GM23338 (cell line): ENCODE measurements at regions not wholly inside any gene's neighbourhood (a gene's known extent, or its start where the extent isn't known, plus 50 kb on each side); places are given as distances from the start of the nearest gene placed in this dataset.

ENCODE experiments used
- ATAC-seq: fragments of 200-7000 bp; cut with Tn5 transposase; 3 replicates; pipeline ENCODE4 v1.9.1; 2020
- DNase-seq: peaks from one replicate; pipeline ENCODE4 v3.0.0-alpha.2; 2015; ENCODE audit warnings: low spot score
- H2AFZ ChIP-seq: fragments of 200-600 bp; sonication (generic); 2 replicates; pipeline ENCODE4 v1.8.0; 2016; ENCODE audit warnings: antibody characterized with exemption, mild to moderate bottlenecking, moderate library complexity
- H3F3A ChIP-seq: fragments of 200-600 bp; sonication (generic); replicated peaks from 2 replicates; pipeline ENCODE4 v1.8.0; 2017; ENCODE audit warnings: antibody characterized with exemption, mixed run types, low read depth
- H3K27ac ChIP-seq: fragments of 200-600 bp; sonication (generic); 2 replicates; pipeline ENCODE4 v1.6.1; 2016; ENCODE audit warnings: low read depth
- H3K27me3 ChIP-seq: fragments of 200-600 bp; sonication (generic); 2 replicates; pipeline ENCODE4 v1.8.0; 2016; ENCODE audit warnings: mild to moderate bottlenecking, mixed run types, moderate library complexity; ENCODE audit not compliant: insufficient read depth
- H3K36me3 ChIP-seq: fragments of 200-600 bp; sonication (generic); 2 replicates; pipeline ENCODE4 v1.8.0; 2016; ENCODE audit warnings: mild to moderate bottlenecking; ENCODE audit not compliant: insufficient read depth
- H3K4me1 ChIP-seq: fragments of 200-600 bp; sonication (generic); 2 replicates; pipeline ENCODE4 v1.8.0; 2016; ENCODE audit warnings: mild to moderate bottlenecking, moderate library complexity; ENCODE audit not compliant: insufficient read depth
- H3K4me2 ChIP-seq: fragments of 200-600 bp; sonication (generic); 2 replicates; pipeline ENCODE4 v1.7.1; 2017; ENCODE audit warnings: mixed run types
- H3K4me3 ChIP-seq: fragments of 200-600 bp; sonication (generic); 2 replicates; pipeline ENCODE4 v1.6.1; 2016; ENCODE audit warnings: mixed run types
- H3K79me2 ChIP-seq: fragments of 200-600 bp; sonication (generic); replicated peaks from 2 replicates; pipeline ENCODE4 v1.8.0; 2017; ENCODE audit warnings: mild to moderate bottlenecking; ENCODE audit not compliant: insufficient read depth
- H3K9me2 ChIP-seq: fragments of 200-600 bp; sonication (generic); 2 replicates; pipeline ENCODE4 v1.8.0; 2017; ENCODE audit not compliant: insufficient read depth
- H4K20me1 ChIP-seq: fragments of 200-600 bp; sonication (generic); replicated peaks from 2 replicates; pipeline ENCODE4 v1.8.0; 2017; ENCODE audit warnings: mild to moderate bottlenecking; ENCODE audit not compliant: insufficient read depth
- H3K27ac Mint-ChIP-seq: 2 replicates; pipeline ENCODE4 v1.8.0; 2020; ENCODE audit warnings: inconsistent platforms, mild to moderate bottlenecking, moderate library complexity, mixed read lengths
- H3K27me3 Mint-ChIP-seq: 3 replicates; pipeline ENCODE4 v1.8.0; 2022; ENCODE audit warnings: low read depth, mild to moderate bottlenecking, moderate library complexity, mixed read lengths, inconsistent platforms; ENCODE audit not compliant: insufficient read depth, poor library complexity
- H3K36me3 Mint-ChIP-seq: 3 replicates; pipeline ENCODE4 v1.8.0; 2021; ENCODE audit warnings: low read depth, mild to moderate bottlenecking, inconsistent platforms, moderate library complexity, mixed read lengths
- H3K4me1 Mint-ChIP-seq: 3 replicates; pipeline ENCODE4 v1.8.0; 2020; ENCODE audit warnings: mild to moderate bottlenecking, inconsistent platforms, mixed read lengths
- H3K4me3 Mint-ChIP-seq: 3 replicates; pipeline ENCODE4 v1.8.0; 2021; ENCODE audit warnings: moderate library complexity, mild to moderate bottlenecking, inconsistent platforms, mixed read lengths
- H3K9me3 Mint-ChIP-seq: 3 replicates; pipeline ENCODE4 v1.8.0; 2020; ENCODE audit warnings: moderate library complexity, mild to moderate bottlenecking, inconsistent platforms, mixed read lengths
- CREB1 ChIP-seq: fragments of 250-450 bp; sonication (Bioruptor Pico); IDR thresholded peaks from 2 replicates; pipeline ENCODE4 v1.5.0; 2020; ENCODE audit warnings: low read depth, mild to moderate bottlenecking, moderate library complexity
- CTCF ChIP-seq, 2 experiments: fragments of 200-600 bp in 1 of 2; sonication (generic) in 1 of 2; conservative IDR thresholded peaks; 2 replicates each; pipeline versions ENCODE4 v1.5.1 to v1.6.1; 2016 to 2017; ENCODE audit warnings: antibody characterized with exemption in 2 of 2, low read depth in 2 of 2, mild to moderate bottlenecking in 2 of 2, moderate library complexity in 1 of 2
- ETS1 ChIP-seq: IDR thresholded peaks from 2 replicates; pipeline ENCODE4 v1.6.1; 2016; ENCODE audit warnings: antibody characterized with exemption
- EZH2 ChIP-seq: fragments of 200-600 bp; sonication (generic); IDR thresholded peaks from one replicate; pipeline ENCODE4 v1.8.0; 2017; ENCODE audit warnings: antibody characterized with exemption, mild to moderate bottlenecking, low read depth; ENCODE audit not compliant: unreplicated experiment
- EZH2phosphoT487 ChIP-seq: fragments of 200-600 bp; sonication (generic); IDR thresholded peaks from one replicate; pipeline ENCODE4 v1.8.1; 2018; ENCODE audit warnings: antibody characterized with exemption; ENCODE audit not compliant: unreplicated experiment
- JUNB ChIP-seq: IDR thresholded peaks from one replicate; pipeline ENCODE4 v1.6.1; 2016; ENCODE audit warnings: antibody characterized with exemption; ENCODE audit not compliant: unreplicated experiment
- NANOG ChIP-seq: IDR thresholded peaks from 2 replicates; pipeline ENCODE4 v1.6.1; 2016; ENCODE audit warnings: antibody characterized with exemption, borderline replicate concordance
- POLR2AphosphoS5 ChIP-seq: IDR thresholded peaks from 2 replicates; pipeline ENCODE4 v1.6.1; 2016; ENCODE audit warnings: antibody characterized with exemption, low read depth
- REST ChIP-seq: IDR thresholded peaks from one replicate; pipeline ENCODE4 v1.6.1; 2018; ENCODE audit warnings: antibody characterized with exemption; ENCODE audit not compliant: unreplicated experiment
- ZNF114 ChIP-seq: fragments of 250-450 bp; sonication (Bioruptor Pico); IDR thresholded peaks from 2 replicates; pipeline ENCODE4 v1.5.0; 2020; ENCODE audit warnings: mild to moderate bottlenecking, moderate library complexity
- ZNF331 ChIP-seq: fragments of 250-450 bp; sonication (Bioruptor Pico); IDR thresholded peaks from 2 replicates; pipeline ENCODE4 v1.5.0; 2020; ENCODE audit warnings: low read depth, mild to moderate bottlenecking, moderate library complexity

GRCh38 chr12:24285448-24285847 lies 336.0 kb upstream of the SOX5 start:
- ATAC-seq = no peak
- peaks cover 27% of the 10 kb centered on the region for H3K4me1 Mint-ChIP-seq
- H3K9me3 Mint-ChIP-seq = no peaks in the 10 kb centered on the region
- Histone ChIP-seq H3K27ac (no peak overlapping the region), H3K36me3 (no peaks in the 10 kb centered on the region), H3K9me2 (no peaks in the 10 kb centered on the region; the same call in 1 of the 2 replicates), H3K27me3 (no peaks in the 10 kb centered on the region), H3K4me1 (peaks cover 22% of the 10 kb centered on the region), H3K4me2 (no peak overlapping the region), H3F3A (no peaks in the 10 kb centered on the region), H3K4me3 (no peak overlapping the region), H2AFZ (no peak overlapping the region), H3K79me2 (no peaks in the 10 kb centered on the region), H4K20me1 (no peaks in the 10 kb centered on the region)
- H3K36me3 Mint-ChIP-seq = no peaks in the 10 kb centered on the region
- DNase-seq = no peak
- H3K4me3 Mint-ChIP-seq = no peak overlapping the region
- H3K27me3 Mint-ChIP-seq = no peaks in the 10 kb centered on the region
- no peak overlapping the region for H3K27ac Mint-ChIP-seq
- TF ChIP-seq NANOG (no peak), REST (no peak)

- H3K4me3 ChIP-seq = 0 out of 2 replicates have a peak overlapping the region, but pooled peaks have one; percentile 7
- peak overlapping the region; percentile 24; the same call in 1 of the 2 replicates for H3K4me2 ChIP-seq
- H3K27ac Mint-ChIP-seq = peak overlapping the region; percentile 67
- no peak overlapping the region for H3K4me3 Mint-ChIP-seq
- H4K20me1 ChIP-seq = no peaks in the 10 kb centered on the region
- H3K9me2 ChIP-seq = no peaks in the 10 kb centered on the region
- peaks cover 40% of the 10 kb centered on the region for H3K4me1 Mint-ChIP-seq
- H3F3A ChIP-seq = no peaks in the 10 kb centered on the region
- H3K36me3 ChIP-seq = no peaks in the 10 kb centered on the region
- H2AFZ ChIP-seq = no peak overlapping the region
- H3K9me3 Mint-ChIP-seq = no peaks in the 10 kb centered on the region
- DNase-seq = no peak
- no peaks in the 10 kb centered on the region for H3K27me3 ChIP-seq
- H3K4me1 ChIP-seq = peaks cover 30% of the 10 kb centered on the region
- H3K79me2 ChIP-seq = no peaks in the 10 kb centered on the region
- H3K36me3 Mint-ChIP-seq = no peaks in the 10 kb centered on the region
- no peak overlapping the region for H3K27ac ChIP-seq
- no peak for ATAC-seq
- H3K27me3 Mint-ChIP-seq = no peaks in the 10 kb centered on the region
- TF ChIP-seq EZH2 (no peak), POLR2AphosphoS5 (no peak), NANOG (no peak), CREB1 (no peak), ZNF331 (no peak), JUNB (no peak), ETS1 (no peak), CTCF (conservative IDR thresholded peaks at IDR 0.05; ENCODE audit: low read depth in 2 of 2) (no peak), REST (no peak), ZNF114 (CRISPR knock-in tag) (no peak), EZH2phosphoT487 (no peak)
These were observed 331.9 kb upstream of the SOX5 start for GRCh38 chr12:24281341-24281740.
